HepG2 (cell line): ENCODE measurements at regions not wholly inside any gene's neighbourhood (a gene's known extent, or its start where the extent isn't known, plus 50 kb on each side); places are given as distances from the start of the nearest gene placed in this dataset.

Source experiments
- ATAC-seq: fragments of 200-7000 bp; cut with Tn5 transposase; 3 replicates; pipeline ENCODE4 v1.9.1; 2020; ENCODE audit warnings: mild to moderate bottlenecking, moderate library complexity
- BruUV-seq: library from RNA; stranded (reverse); fragments of 400-500 nt; replicated peaks from 2 replicates; lab custom pipeline; 2021; lab: Mats Ljungman, UMichigan
- CTCF ChIA-PET: fragments of 300-600 bp; formaldehyde crosslinking; extraction: SDS; loops from one replicate; lab custom pipeline; 2021; ENCODE audit warnings: low total read pairs, inconsistent platforms, low intra/inter-chr PET ratio; lab: Yijun Ruan, JAX
- POLR2A ChIA-PET: fragments of 350-600 bp; sonication (Branson Sonifier 250); formaldehyde crosslinking; loops from one replicate; lab custom pipeline; 2020; ENCODE audit warnings: antibody characterized with exemption, inconsistent platforms; lab: Yijun Ruan, JAX
- DNase-seq: peaks from one replicate; pipeline ENCODE4 v3.0.0-alpha.2; 2015; ENCODE audit warnings: low spot score
- FAIRE-seq: peaks from 3 replicates; lab custom pipeline; 2011; peaks lifted over from hg19 to GRCh38; lab: Jason Lieb, UNC
- H2AFZ ChIP-seq: one replicate; pipeline ENCODE4 v1.6.1; 2011; ENCODE audit warnings: low read length, inconsistent platforms
- H3K27ac ChIP-seq: fragments of 300-600 bp; 3 replicates; pipeline ENCODE4 v1.8.0; 2011; ENCODE audit warnings: mixed run types, mild to moderate bottlenecking, mixed read lengths, low read length, inconsistent platforms; ENCODE audit not compliant: insufficient read depth; ENCODE audit errors: extremely low read length
- H3K27me3 ChIP-seq, 2 experiments: fragments of 200-600 bp in 1 of 2; 2 replicates in 1 of 2; 3 replicates in 1 of 2; pipeline versions ENCODE4 v1.6.0 to v1.8.0; 2011; ENCODE audit warnings: low read length in 2 of 2, mild to moderate bottlenecking in 2 of 2, moderate library complexity in 2 of 2, inconsistent platforms in 1 of 2; ENCODE audit not compliant: insufficient read depth in 2 of 2, control insufficient read depth in 1 of 2
- H3K36me3 ChIP-seq, 2 experiments: fragments of 200-600 bp in 1 of 2; replicated peaks in 1 of 2; 2 replicates in 1 of 2; 3 replicates in 1 of 2; pipeline versions ENCODE4 v1.5.1 to v1.8.0; 2011; ENCODE audit warnings: low read length in 2 of 2, inconsistent platforms in 1 of 2; ENCODE audit not compliant: insufficient read depth in 2 of 2, control insufficient read depth in 1 of 2
- H3K4me1 ChIP-seq: 2 replicates; pipeline ENCODE4 v1.5.1; 2012; ENCODE audit warnings: low read length, inconsistent platforms; ENCODE audit not compliant: insufficient read depth
- H3K4me2 ChIP-seq: 2 replicates; pipeline ENCODE4 v1.6.0; 2011; ENCODE audit warnings: low read depth, low read length, inconsistent platforms
- H3K4me3 ChIP-seq, 3 experiments: fragments of 200-600 bp in 1 of 3; sonication (generic), shearing (Covaris generic) in 1 of 3; replicated peaks in 1 of 3; 2 replicates each; pipeline ENCODE4 v1.5.1; 2011 to 2016; ENCODE audit warnings: low read length in 3 of 3, inconsistent platforms in 2 of 3, low read depth in 2 of 3, mild to moderate bottlenecking in 2 of 3, control low read depth in 1 of 3, mixed read lengths in 1 of 3; ENCODE audit not compliant: insufficient read depth in 1 of 3
- H3K79me2 ChIP-seq: one replicate; pipeline ENCODE4 v1.6.1; 2011; ENCODE audit warnings: low read length, inconsistent platforms; ENCODE audit not compliant: insufficient read depth
- H3K9ac ChIP-seq: 2 replicates; pipeline ENCODE4 v1.6.0; 2011; ENCODE audit warnings: mild to moderate bottlenecking, low read depth, low read length, inconsistent platforms; ENCODE audit not compliant: insufficient read depth
- H3K9me3 ChIP-seq: 2 replicates; pipeline ENCODE4 v1.5.1; 2012; ENCODE audit warnings: mild to moderate bottlenecking, low read length
- H4K20me1 ChIP-seq: 2 replicates; pipeline ENCODE4 v1.6.0; 2011; ENCODE audit warnings: inconsistent platforms, mild to moderate bottlenecking, low read length, moderate library complexity; ENCODE audit not compliant: insufficient read depth
- ELF3 ChIP-seq: IDR thresholded peaks from 2 replicates; pipeline ENCODE4 v1.6.1; 2016; ENCODE audit warnings: missing genetic modification reagents, missing compliant biosample characterization
- GPN1 ChIP-seq: sonication (generic); formaldehyde crosslinking; IDR thresholded peaks from 2 replicates; pipeline ENCODE4 v1.5.1; 2020; ENCODE audit warnings: missing genetic modification reagents, borderline replicate concordance
- HOXD1 ChIP-seq: sonication (generic); formaldehyde crosslinking; IDR thresholded peaks from 2 replicates; pipeline ENCODE4 v1.5.0; 2020; ENCODE audit warnings: missing genetic modification reagents
- KAT7 ChIP-seq: IDR thresholded peaks from 2 replicates; pipeline ENCODE4 v1.6.1; 2018; ENCODE audit warnings: borderline replicate concordance, missing compliant biosample characterization
- KDM1A ChIP-seq: IDR thresholded peaks from 2 replicates; pipeline ENCODE4 v1.6.1; 2016; ENCODE audit warnings: missing compliant biosample characterization
- NAIF1 ChIP-seq: sonication (generic); formaldehyde crosslinking; IDR thresholded peaks from 2 replicates; pipeline ENCODE4 v1.5.0; 2020; ENCODE audit warnings: mild to moderate bottlenecking, missing genetic modification reagents, borderline replicate concordance
- NFIB ChIP-seq: sonication (generic); formaldehyde crosslinking; IDR thresholded peaks from 2 replicates; pipeline ENCODE4 v1.9.0; 2021; ENCODE audit warnings: missing genetic modification reagents, mild to moderate bottlenecking, borderline replicate concordance
- SMAD3 ChIP-seq: sonication (generic); formaldehyde crosslinking; IDR thresholded peaks from 2 replicates; pipeline ENCODE4 v1.4.0; 2020; ENCODE audit warnings: missing genetic modification reagents
- U2AF2 ChIP-seq: fragments of 200-400 bp; formaldehyde crosslinking; IDR thresholded peaks from 2 replicates; pipeline ENCODE4 v1.6.1; 2017; ENCODE audit warnings: low read depth, mild to moderate bottlenecking, low read length
- ZBTB7A ChIP-seq: sonication (generic); formaldehyde crosslinking; IDR thresholded peaks from 2 replicates; pipeline ENCODE4 v1.8.0; 2022; ENCODE audit warnings: mild to moderate bottlenecking, missing genetic modification reagents
- ZBTB7B ChIP-seq: sonication (generic); formaldehyde crosslinking; IDR thresholded peaks from 2 replicates; pipeline ENCODE4 v1.4.0; 2020; ENCODE audit warnings: missing genetic modification reagents
- ZFX ChIP-seq: sonication (generic); formaldehyde crosslinking; IDR thresholded peaks from 2 replicates; pipeline ENCODE4 v1.4.0; 2020; ENCODE audit warnings: mild to moderate bottlenecking, low read depth, missing genetic modification reagents, moderate library complexity
- ZNF512 ChIP-seq: sonication (generic); formaldehyde crosslinking; IDR thresholded peaks from 2 replicates; pipeline ENCODE4 v1.4.0; 2020; ENCODE audit warnings: mild to moderate bottlenecking, missing genetic modification reagents
- ZNF660 ChIP-seq: sonication (generic); formaldehyde crosslinking; IDR thresholded peaks from 2 replicates; pipeline ENCODE4 v1.5.1; 2020; ENCODE audit warnings: mild to moderate bottlenecking, low read depth, missing genetic modification reagents, borderline replicate concordance
- ZNF772 ChIP-seq: sonication (generic); formaldehyde crosslinking; IDR thresholded peaks from 2 replicates; pipeline ENCODE4 v1.5.0; 2020; ENCODE audit warnings: mild to moderate bottlenecking, missing genetic modification reagents
- WGBS: methylation state at CpG from one replicate; pipeline ENCODE4 v1.1.6; 2017; ENCODE audit warnings: low lambda C conversion rate; 5-methylcytosine and 5-hydroxymethylcytosine counted together
- in situ Hi-C: cut with HindIII; loops from 2 replicates; pipeline ENCODE4 v1.10.0; 2017; ENCODE audit warnings: low pct_unique_long_range_greater_than_20kb; ENCODE audit not compliant: extremely low pct_ligation_motif_present
- intact Hi-C: fragments of 100-400 bp; cut with micrococcal nuclease; formaldehyde crosslinking; loops from one replicate; pipeline ENCODE4 v1.10.0; 2022; ENCODE audit not compliant: unreplicated experiment
- TF ChIP-seq, protein P1 (sequence below): sonication (generic); formaldehyde crosslinking; IDR thresholded peaks from 2 replicates; pipeline ENCODE4 v1.4.0; 2020; ENCODE audit warnings: missing genetic modification reagents, borderline replicate concordance
- TF ChIP-seq, protein P2 (sequence below): sonication (generic); formaldehyde crosslinking; IDR thresholded peaks from 2 replicates; pipeline ENCODE4 v1.4.0; 2020; ENCODE audit warnings: mild to moderate bottlenecking, missing genetic modification reagents
- TF ChIP-seq, protein P3 (sequence below): sonication (generic); formaldehyde crosslinking; IDR thresholded peaks from 2 replicates; pipeline ENCODE4 v1.8.0; 2022; ENCODE audit warnings: mild to moderate bottlenecking, missing genetic modification reagents; ENCODE audit not compliant: insufficient replicate concordance

- 4% methylated on average over 2 of the region's 2 CpGs for WGBS
- CTCF ChIA-PET: no interaction called here
- no peak for DNase-seq
Observed at GRCh38 chrX:25667681-25668080, 470.5 kb upstream of the MAGEB18 start.

DNA sequence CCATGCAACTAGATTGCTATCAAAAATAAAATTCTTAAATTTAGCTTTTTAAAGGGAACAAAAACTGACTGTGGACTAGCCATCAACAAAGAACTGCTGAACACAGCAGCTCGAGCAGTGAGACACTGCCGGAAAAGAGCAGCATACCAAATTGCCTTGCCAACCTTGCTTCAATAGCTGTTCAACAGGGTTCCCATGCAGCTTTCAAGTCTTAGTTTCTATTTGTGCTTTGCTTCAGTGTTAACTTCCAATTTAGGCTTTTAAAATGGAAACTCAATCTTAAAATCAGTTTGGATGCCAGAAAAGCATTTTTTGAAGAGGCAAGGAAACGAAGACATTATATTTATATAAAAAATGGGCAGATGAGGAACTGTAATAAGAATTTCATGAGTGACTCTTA is 463.4 kb upstream of the MAGEB18 start:
- TF ChIP-seq NAIF1 (CRISPR knock-in tag) (no peak), GPN1 (CRISPR knock-in tag) (no peak), U2AF2 (no peak), ZNF772 (no peak), ZBTB7A (CRISPR knock-in tag) (no peak), ZNF512 (CRISPR knock-in tag) (no peak)
- TF ChIP-seq, protein P1, sequence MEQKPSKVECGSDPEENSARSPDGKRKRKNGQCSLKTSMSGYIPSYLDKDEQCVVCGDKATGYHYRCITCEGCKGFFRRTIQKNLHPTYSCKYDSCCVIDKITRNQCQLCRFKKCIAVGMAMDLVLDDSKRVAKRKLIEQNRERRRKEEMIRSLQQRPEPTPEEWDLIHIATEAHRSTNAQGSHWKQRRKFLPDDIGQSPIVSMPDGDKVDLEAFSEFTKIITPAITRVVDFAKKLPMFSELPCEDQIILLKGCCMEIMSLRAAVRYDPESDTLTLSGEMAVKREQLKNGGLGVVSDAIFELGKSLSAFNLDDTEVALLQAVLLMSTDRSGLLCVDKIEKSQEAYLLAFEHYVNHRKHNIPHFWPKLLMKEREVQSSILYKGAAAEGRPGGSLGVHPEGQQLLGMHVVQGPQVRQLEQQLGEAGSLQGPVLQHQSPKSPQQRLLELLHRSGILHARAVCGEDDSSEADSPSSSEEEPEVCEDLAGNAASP (CRISPR knock-in tag): no peak
- TF ChIP-seq, protein P2, sequence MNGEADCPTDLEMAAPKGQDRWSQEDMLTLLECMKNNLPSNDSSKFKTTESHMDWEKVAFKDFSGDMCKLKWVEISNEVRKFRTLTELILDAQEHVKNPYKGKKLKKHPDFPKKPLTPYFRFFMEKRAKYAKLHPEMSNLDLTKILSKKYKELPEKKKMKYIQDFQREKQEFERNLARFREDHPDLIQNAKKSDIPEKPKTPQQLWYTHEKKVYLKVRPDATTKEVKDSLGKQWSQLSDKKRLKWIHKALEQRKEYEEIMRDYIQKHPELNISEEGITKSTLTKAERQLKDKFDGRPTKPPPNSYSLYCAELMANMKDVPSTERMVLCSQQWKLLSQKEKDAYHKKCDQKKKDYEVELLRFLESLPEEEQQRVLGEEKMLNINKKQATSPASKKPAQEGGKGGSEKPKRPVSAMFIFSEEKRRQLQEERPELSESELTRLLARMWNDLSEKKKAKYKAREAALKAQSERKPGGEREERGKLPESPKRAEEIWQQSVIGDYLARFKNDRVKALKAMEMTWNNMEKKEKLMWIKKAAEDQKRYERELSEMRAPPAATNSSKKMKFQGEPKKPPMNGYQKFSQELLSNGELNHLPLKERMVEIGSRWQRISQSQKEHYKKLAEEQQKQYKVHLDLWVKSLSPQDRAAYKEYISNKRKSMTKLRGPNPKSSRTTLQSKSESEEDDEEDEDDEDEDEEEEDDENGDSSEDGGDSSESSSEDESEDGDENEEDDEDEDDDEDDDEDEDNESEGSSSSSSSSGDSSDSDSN (CRISPR knock-in tag): no peak
- TF ChIP-seq, protein P3, sequence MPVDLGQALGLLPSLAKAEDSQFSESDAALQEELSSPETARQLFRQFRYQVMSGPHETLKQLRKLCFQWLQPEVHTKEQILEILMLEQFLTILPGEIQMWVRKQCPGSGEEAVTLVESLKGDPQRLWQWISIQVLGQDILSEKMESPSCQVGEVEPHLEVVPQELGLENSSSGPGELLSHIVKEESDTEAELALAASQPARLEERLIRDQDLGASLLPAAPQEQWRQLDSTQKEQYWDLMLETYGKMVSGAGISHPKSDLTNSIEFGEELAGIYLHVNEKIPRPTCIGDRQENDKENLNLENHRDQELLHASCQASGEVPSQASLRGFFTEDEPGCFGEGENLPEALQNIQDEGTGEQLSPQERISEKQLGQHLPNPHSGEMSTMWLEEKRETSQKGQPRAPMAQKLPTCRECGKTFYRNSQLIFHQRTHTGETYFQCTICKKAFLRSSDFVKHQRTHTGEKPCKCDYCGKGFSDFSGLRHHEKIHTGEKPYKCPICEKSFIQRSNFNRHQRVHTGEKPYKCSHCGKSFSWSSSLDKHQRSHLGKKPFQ (CRISPR knock-in tag): no peak
- CTCF ChIA-PET: no interaction called here
- FAIRE-seq (no peak), ATAC-seq (no peak), DNase-seq (no peak)
- no peak overlapping the region for H2AFZ ChIP-seq
- H4K20me1 ChIP-seq: no peaks in the 10 kb centered on the region
- H3K79me2 ChIP-seq: no peaks in the 10 kb centered on the region
- 0% methylated on average over 3 of the region's 3 CpGs for WGBS
- H3K27ac ChIP-seq: no peak overlapping the region
- intact Hi-C loops (no loop called here), in situ Hi-C loops (no loop called here)
- H3K27me3 ChIP-seq: no peaks in the 10 kb centered on the region
- H3K36me3 ChIP-seq: no peaks in the 10 kb centered on the region
- no peaks in the 10 kb centered on the region for H3K4me1 ChIP-seq
- no TSS peak for BruUV-seq
- peaks cover 14% of the 10 kb centered on the region; the same call in 1 of the 2 replicates for H3K9me3 ChIP-seq
- POLR2A ChIA-PET: no interaction called here
- no peak overlapping the region for H3K4me2 ChIP-seq
- no peak overlapping the region for H3K9ac ChIP-seq
- H3K4me3 ChIP-seq: no peak overlapping the region

More at GRCh38 chrX:25667681-25668080, 470.5 kb upstream of the MAGEB18 start:
- no peaks in the 10 kb centered on the region for H3K9me3 ChIP-seq
- POLR2A ChIA-PET: no interaction called here
- H3K4me2 ChIP-seq: no peak overlapping the region
- no peaks in the 10 kb centered on the region for H3K4me1 ChIP-seq
- in situ Hi-C loops: no loop called here
- no peaks in the 10 kb centered on the region for H3K36me3 ChIP-seq
- ATAC-seq (no peak), FAIRE-seq (no peak)
- no peaks in the 10 kb centered on the region for H3K79me2 ChIP-seq
- no TSS peak for BruUV-seq
- intact Hi-C loops: no loop called here
- TF ChIP-seq ELF3 (CRISPR knock-in tag) (no peak), KAT7 (CRISPR knock-in tag) (no peak), ZNF660 (CRISPR knock-in tag) (no peak), ZFX (CRISPR knock-in tag) (no peak), NFIB (no peak), SMAD3 (CRISPR knock-in tag) (no peak), KDM1A (CRISPR knock-in tag) (no peak), HOXD1 (CRISPR knock-in tag) (no peak), ZBTB7B (CRISPR knock-in tag) (no peak)
- no peak overlapping the region for H3K27ac ChIP-seq
- H4K20me1 ChIP-seq: no peaks in the 10 kb centered on the region
- H3K9ac ChIP-seq: no peak overlapping the region
- no peak overlapping the region for H2AFZ ChIP-seq
- no peaks in the 10 kb centered on the region for H3K27me3 ChIP-seq
- H3K4me3 ChIP-seq: no peak overlapping the region
